ENCODE measurements at regions not wholly inside any gene's neighbourhood (a gene's known extent, or its start where the extent isn't known, plus 50 kb on each side); places are given as distances from the start of the nearest gene placed in this dataset.

DNA sequence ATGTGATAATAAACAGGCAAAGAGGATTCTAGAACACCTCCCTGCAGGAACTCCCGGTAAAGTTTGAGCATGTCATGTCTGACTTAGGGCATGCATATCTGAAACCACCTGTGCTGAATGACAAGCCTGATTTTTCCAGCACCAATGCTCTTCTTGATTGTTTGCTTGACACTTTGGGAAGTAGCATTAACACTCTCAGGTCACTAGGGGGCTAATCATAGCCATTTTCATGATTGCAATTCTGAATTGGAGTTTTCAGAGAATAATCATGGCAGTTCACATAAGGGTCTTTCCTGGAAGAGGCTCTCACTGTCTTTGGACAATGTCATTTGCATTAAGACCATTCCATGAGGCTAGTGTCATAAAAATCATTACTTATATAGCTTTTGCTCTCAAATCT, 234.4 kb upstream of the MTNR1B start:
- TF ChIP-seq, protein P1, sequence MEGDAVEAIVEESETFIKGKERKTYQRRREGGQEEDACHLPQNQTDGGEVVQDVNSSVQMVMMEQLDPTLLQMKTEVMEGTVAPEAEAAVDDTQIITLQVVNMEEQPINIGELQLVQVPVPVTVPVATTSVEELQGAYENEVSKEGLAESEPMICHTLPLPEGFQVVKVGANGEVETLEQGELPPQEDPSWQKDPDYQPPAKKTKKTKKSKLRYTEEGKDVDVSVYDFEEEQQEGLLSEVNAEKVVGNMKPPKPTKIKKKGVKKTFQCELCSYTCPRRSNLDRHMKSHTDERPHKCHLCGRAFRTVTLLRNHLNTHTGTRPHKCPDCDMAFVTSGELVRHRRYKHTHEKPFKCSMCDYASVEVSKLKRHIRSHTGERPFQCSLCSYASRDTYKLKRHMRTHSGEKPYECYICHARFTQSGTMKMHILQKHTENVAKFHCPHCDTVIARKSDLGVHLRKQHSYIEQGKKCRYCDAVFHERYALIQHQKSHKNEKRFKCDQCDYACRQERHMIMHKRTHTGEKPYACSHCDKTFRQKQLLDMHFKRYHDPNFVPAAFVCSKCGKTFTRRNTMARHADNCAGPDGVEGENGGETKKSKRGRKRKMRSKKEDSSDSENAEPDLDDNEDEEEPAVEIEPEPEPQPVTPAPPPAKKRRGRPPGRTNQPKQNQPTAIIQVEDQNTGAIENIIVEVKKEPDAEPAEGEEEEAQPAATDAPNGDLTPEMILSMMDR (IDR thresholded peaks at IDR 0.05; ENCODE audit: borderline replicate concordance, control extremely low read depth, extremely low read depth, insufficient read depth, missing control alignments): no peak
- in situ Hi-C loops (cut with MboI; ENCODE audit: low sequenced_read_pairs, unreplicated experiment): no loop called here
- DNase-seq (ENCODE audit: low spot score): no peak

DNA sequence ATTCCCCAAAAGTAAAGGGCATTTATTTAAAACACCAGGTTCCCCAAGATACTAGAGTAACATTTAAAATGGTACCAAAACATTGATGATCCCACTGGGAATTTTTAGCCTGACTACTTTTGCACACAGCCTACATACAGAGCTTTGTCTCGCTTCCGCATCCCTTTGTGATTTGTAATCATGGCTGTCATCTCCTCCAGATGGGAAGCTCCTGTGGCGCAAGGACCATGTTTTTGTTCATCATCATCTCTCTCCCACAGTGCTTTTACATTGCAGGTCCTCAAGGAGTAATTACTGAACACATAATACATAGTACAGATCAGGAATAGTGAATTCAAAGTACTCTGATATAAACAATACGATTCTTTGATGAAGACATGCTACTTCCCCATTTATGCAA, 231.2 kb upstream of the MTNR1B start:
- in situ Hi-C loops (cut with MboI; ENCODE audit: low sequenced_read_pairs, unreplicated experiment): no loop called here
- TF ChIP-seq, protein P1 (IDR thresholded peaks at IDR 0.05; ENCODE audit: borderline replicate concordance, control extremely low read depth, extremely low read depth, insufficient read depth, missing control alignments): no peak
- DNase-seq (ENCODE audit: low spot score): no peak

DNA sequence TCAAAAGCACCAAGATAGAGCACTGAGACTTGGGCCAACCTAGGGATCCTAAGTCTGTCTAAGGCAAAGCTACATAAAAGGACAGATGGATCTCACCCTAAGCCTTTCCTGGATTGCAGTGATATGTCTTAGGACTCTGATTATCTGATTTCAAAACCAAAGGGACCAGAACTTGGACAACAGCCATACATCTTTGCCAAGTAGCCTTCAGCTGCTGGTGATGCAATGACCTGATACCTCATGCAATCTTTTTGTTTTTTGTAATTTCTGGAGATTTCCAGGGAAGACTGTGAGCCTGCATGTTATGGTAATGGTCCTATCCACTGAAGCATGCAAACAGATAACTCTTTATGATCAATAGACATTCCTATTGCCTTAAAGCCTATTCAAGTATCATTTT, 230.4 kb upstream of the MTNR1B start:
- in situ Hi-C loops (cut with MboI; ENCODE audit: low sequenced_read_pairs, unreplicated experiment): no loop called here
- DNase-seq (ENCODE audit: low spot score): no peak

DNA sequence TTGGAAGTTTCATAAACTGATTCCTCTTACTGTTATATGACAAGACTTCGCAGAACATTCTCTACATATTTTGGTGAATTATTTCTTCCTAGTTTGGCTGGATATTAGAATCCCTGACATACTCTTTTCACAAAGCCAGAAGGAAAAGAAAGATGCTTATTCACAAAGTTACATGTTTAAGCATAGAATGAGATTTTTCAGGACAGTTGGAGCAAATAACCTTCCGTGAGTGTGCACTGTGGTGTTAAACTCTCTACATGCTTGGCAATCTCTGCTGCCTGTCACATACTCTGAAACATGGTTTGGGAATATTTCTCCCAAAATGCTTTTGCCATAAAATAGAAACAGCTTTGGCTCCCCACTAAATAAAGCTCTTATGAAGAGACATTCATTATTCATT, 230.0 kb upstream of the MTNR1B start:
- TF ChIP-seq, protein P1 (IDR thresholded peaks at IDR 0.05; ENCODE audit: borderline replicate concordance, control extremely low read depth, extremely low read depth, insufficient read depth, missing control alignments): no peak
- DNase-seq (ENCODE audit: low spot score): no peak
- in situ Hi-C loops (cut with MboI; ENCODE audit: low sequenced_read_pairs, unreplicated experiment): no loop called here

More for the DNA sequence above, 230.4 kb upstream of the MTNR1B start:
- TF ChIP-seq, protein P1 (IDR thresholded peaks at IDR 0.05; ENCODE audit: borderline replicate concordance, control extremely low read depth, extremely low read depth, insufficient read depth, missing control alignments): no peak

DNA sequence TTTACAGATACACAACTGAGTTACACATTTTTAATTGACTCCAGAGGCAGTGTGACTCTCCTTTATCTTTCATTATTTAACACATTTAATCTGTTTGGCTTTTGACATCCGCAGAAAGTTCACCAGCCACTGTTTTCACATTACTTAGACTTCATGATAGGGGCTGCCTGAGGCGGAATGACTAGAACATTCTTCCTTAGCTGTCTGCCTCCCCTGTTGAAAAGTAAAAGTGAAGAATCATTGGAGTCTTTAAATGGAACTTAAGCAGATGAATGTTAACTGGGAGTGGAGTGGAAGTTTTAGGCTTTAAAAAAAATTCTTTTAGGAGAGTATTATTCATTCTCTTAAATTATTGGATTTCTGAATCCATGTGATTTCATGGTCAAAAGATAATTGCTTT, 229.2 kb upstream of the MTNR1B start:
- DNase-seq (ENCODE audit: low spot score): no peak
- in situ Hi-C loops (cut with MboI; ENCODE audit: low sequenced_read_pairs, unreplicated experiment): no loop called here

DNA sequence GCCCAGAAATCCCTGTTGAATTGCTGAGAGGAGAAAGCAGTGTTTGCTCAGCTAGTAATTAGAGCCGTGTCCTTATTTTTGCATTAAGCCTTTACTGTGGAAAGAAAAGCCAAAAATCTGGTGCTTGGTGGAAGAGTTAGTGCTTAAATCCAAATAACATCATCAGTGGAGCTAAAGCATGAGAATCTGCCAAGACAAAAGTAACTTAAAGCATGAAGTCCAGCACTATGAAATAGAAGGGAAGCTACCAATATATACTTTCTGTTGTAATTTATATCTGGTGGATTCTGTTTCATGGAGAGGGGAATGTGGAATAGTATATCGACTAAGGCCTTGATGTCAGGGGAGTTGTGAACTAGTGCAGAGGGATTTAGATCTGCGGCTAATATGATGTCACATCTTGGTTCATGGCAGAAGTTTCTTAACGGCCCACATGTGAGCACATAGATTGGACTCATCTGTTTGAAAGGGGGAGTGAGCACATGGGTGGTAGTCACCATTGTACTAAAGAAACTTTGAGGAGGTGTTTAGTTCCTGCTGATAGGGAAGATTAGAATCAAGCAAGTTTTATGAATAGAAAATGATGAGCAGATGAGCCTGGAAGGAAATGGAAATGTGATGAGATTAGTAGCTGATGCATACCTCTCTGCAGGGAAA, 224.4 kb upstream of the MTNR1B start:
- in situ Hi-C loops (cut with MboI; ENCODE audit: low sequenced_read_pairs, unreplicated experiment): no loop called here
- no peak for DNase-seq (ENCODE audit: low spot score)

More for the DNA sequence above, 229.2 kb upstream of the MTNR1B start:
- TF ChIP-seq, protein P1 (IDR thresholded peaks at IDR 0.05; ENCODE audit: borderline replicate concordance, control extremely low read depth, extremely low read depth, insufficient read depth, missing control alignments): no peak

More for the DNA sequence above, 224.4 kb upstream of the MTNR1B start:
- TF ChIP-seq, protein P1 (IDR thresholded peaks at IDR 0.05; ENCODE audit: borderline replicate concordance, control extremely low read depth, extremely low read depth, insufficient read depth, missing control alignments): no peak
